A549 (cell line): ENCODE measurements at regions not wholly inside any gene's neighbourhood (a gene's known extent, or its start where the extent isn't known, plus 50 kb on each side); places are given as distances from the start of the nearest gene placed in this dataset.
"Not testable (repeated sequence)": the region's sequence is repeated elsewhere in the genome, so short reads cannot be mapped to it uniquely, and the experiment has no call there.

ENCODE experiments used
- ATAC-seq, 2 experiments: fragments of 200-7000 bp in 1 of 2; fragments of >200 bp in 1 of 2; cut with Nextera tagmentation in 1 of 2; cut with Tn5 transposase in 1 of 2; 3 replicates each; pipeline versions ENCODE4 v1.8.0 to v1.9.1; 2018 to 2020; ENCODE audit warnings: mild to moderate bottlenecking in 1 of 2, moderate library complexity in 1 of 2
- CTCF ChIA-PET: fragments of 300-600 bp; sonication (Branson Sonifier 250); formaldehyde crosslinking; extraction: SDS; loops from one replicate; lab custom pipeline; 2021; ENCODE audit warnings: antibody characterized with exemption, inconsistent platforms; lab: Yijun Ruan, JAX
- POLR2A ChIA-PET: fragments of 350-600 bp; formaldehyde crosslinking; extraction: SDS; loops from one replicate; lab custom pipeline; 2021; ENCODE audit warnings: antibody characterized with exemption, inconsistent platforms; lab: Yijun Ruan, JAX
- DNase-seq, 2 experiments: peaks; one replicate each; pipeline versions ENCODE4 v3.0.0 to v3.0.0-alpha.2; 2011 to 2016; ENCODE audit warnings: low read depth in 1 of 2, low spot score in 1 of 2
- FAIRE-seq: peaks from 2 replicates; lab custom pipeline; 2011; peaks lifted over from hg19 to GRCh38; lab: Jason Lieb, UNC
- H3K27ac ChIP-seq, 2 experiments: fragments of >200 bp; sonication (Bioruptor Twin); formaldehyde crosslinking; 3 replicates each; pipeline ENCODE4 v1.5.1; 2016 to 2017
- H3K4me1 ChIP-seq: fragments of >200 bp; sonication (Bioruptor Twin); formaldehyde crosslinking; 3 replicates; pipeline ENCODE4 v1.6.1; 2016
- H3K4me2 ChIP-seq: fragments of >200 bp; sonication (Bioruptor Twin); formaldehyde crosslinking; 3 replicates; pipeline ENCODE4 v1.6.1; 2016
- H3K4me3 ChIP-seq: fragments of >200 bp; sonication (Bioruptor Twin); formaldehyde crosslinking; 3 replicates; pipeline ENCODE4 v1.5.1; 2016
- H3K9me3 ChIP-seq: fragments of >200 bp; sonication (Bioruptor Twin); formaldehyde crosslinking; 3 replicates; pipeline ENCODE4 v1.6.1; 2016
- CBX8 ChIP-seq: fragments of 200-600 bp; sonication (generic); IDR thresholded peaks from 2 replicates; pipeline ENCODE4 v1.6.1; 2016
- CEBPB ChIP-seq, 2 experiments: fragments of >200 bp in 1 of 2; sonication (Bioruptor Twin) in 1 of 2; formaldehyde crosslinking in 1 of 2; IDR thresholded peaks; 2 replicates each; pipeline ENCODE4 v1.6.1; 2012 to 2016
- CHD2 ChIP-seq: fragments of 150-350 bp; IDR thresholded peaks from 2 replicates; pipeline ENCODE4 v1.6.1; 2014; ENCODE audit warnings: low read length; ENCODE audit not compliant: partially characterized antibody
- E2F6 ChIP-seq: IDR thresholded peaks from 2 replicates; pipeline ENCODE4 v1.6.1; 2012; ENCODE audit warnings: low read depth, borderline replicate concordance
- ELK1 ChIP-seq: fragments of 150-350 bp; IDR thresholded peaks from 2 replicates; pipeline ENCODE4 v1.6.1; 2014; ENCODE audit warnings: low read depth, mild to moderate bottlenecking, low read length
- FOSL2 ChIP-seq, 2 experiments: fragments of 450-650 bp in 1 of 2; fragments of >200 bp in 1 of 2; sonication (Bioruptor Twin) in 1 of 2; formaldehyde crosslinking; IDR thresholded peaks; 2 replicates each; pipeline versions ENCODE4 v1.5.0 to v1.6.1; 2016 to 2020; ENCODE audit warnings: mild to moderate bottlenecking in 1 of 2, moderate library complexity in 1 of 2
- MAZ ChIP-seq: fragments of 150-350 bp; IDR thresholded peaks from 2 replicates; pipeline ENCODE4 v1.6.1; 2014; ENCODE audit warnings: antibody characterized with exemption, low read depth, low read length, borderline replicate concordance
- NR3C1 ChIP-seq: fragments of >200 bp; sonication (Bioruptor Twin); formaldehyde crosslinking; IDR thresholded peaks from 3 replicates; pipeline ENCODE4 v1.6.1; 2017
- POLR2AphosphoS2 ChIP-seq: conservative IDR thresholded peaks from 2 replicates; pipeline ENCODE4 v1.6.1; 2012; ENCODE audit warnings: low read length, improper control_type of control experiment, inconsistent platforms
- RAD21 ChIP-seq, 2 experiments: fragments of >200 bp in 1 of 2; sonication (Bioruptor Twin) in 1 of 2; formaldehyde crosslinking in 1 of 2; IDR thresholded peaks in 1 of 2; conservative IDR thresholded peaks in 1 of 2; 2 replicates in 1 of 2; 3 replicates in 1 of 2; pipeline ENCODE4 v1.6.1; 2012 to 2018; ENCODE audit warnings: inconsistent platforms in 1 of 2
- RCOR1 ChIP-seq: fragments of 150-350 bp; IDR thresholded peaks from 2 replicates; pipeline ENCODE4 v1.6.1; 2014; ENCODE audit warnings: antibody characterized with exemption, low read length, low read depth
- RNF2 ChIP-seq: fragments of 200-600 bp; sonication (generic); IDR thresholded peaks from 2 replicates; pipeline ENCODE4 v1.6.1; 2016; ENCODE audit warnings: low read depth, mild to moderate bottlenecking, antibody characterized with exemption, moderate library complexity, borderline replicate concordance
- TFCP2L1 ChIP-seq: fragments of 250-450 bp; sonication (Bioruptor Pico); IDR thresholded peaks from 2 replicates; pipeline ENCODE4 v1.5.0; 2021; ENCODE audit warnings: mild to moderate bottlenecking
- USF2 ChIP-seq: fragments of 450-650 bp; IDR thresholded peaks from 2 replicates; pipeline ENCODE4 v1.6.1; 2014; ENCODE audit warnings: antibody characterized with exemption
- ZC3H11A ChIP-seq: fragments of 450-650 bp; IDR thresholded peaks from 2 replicates; pipeline ENCODE4 v1.6.1; 2014; ENCODE audit warnings: antibody characterized with exemption, mild to moderate bottlenecking
- WGBS: methylation state at CpG from one replicate; pipeline ENCODE4 v1.1.6; 2017; ENCODE audit errors: missing lambda C conversion rate; 5-methylcytosine and 5-hydroxymethylcytosine counted together

GRCh38 chr13:18971576-18972219, 209.9 kb downstream of the TUBA3C start:
- no peak for FAIRE-seq
- no peak overlapping the region for H3K27ac ChIP-seq
- ChIA-PET CTCF (no interaction called here), POLR2A (no interaction called here)
- no peak for TF ChIP-seq NR3C1
- TF ChIP-seq ELK1 = no peak
- TF ChIP-seq RCOR1 = no peak
- TF ChIP-seq CBX8 = no peak
- TF ChIP-seq TFCP2L1 (CRISPR knock-in tag) = no peak
- TF ChIP-seq ZC3H11A = no peak
- TF ChIP-seq RNF2 = no peak
- no peak for TF ChIP-seq POLR2AphosphoS2
- no peak for TF ChIP-seq FOSL2 (IDR thresholded peaks at IDR 0.05)
- TF ChIP-seq FOSL2 (CRISPR knock-in tag; IDR thresholded peaks at IDR 0.05) = no peak
- TF ChIP-seq RAD21 (conservative IDR thresholded peaks at IDR 0.05 in 1 of 2, IDR thresholded peaks at IDR 0.05 in 1 of 2) = no peak
- H3K4me1 ChIP-seq = no peaks in the 10 kb centered on the region
- no peaks in the 10 kb centered on the region for H3K9me3 ChIP-seq
- ATAC-seq = no peak
- H3K4me3 ChIP-seq = no peak overlapping the region
- no peak for DNase-seq
- 2% methylated on average over 4 of the region's 4 CpGs for WGBS
- H3K4me2 ChIP-seq = no peak overlapping the region

GRCh38 chr13:18965347-18965855, 216.2 kb downstream of the TUBA3C start:
- FAIRE-seq = no peak
- Histone ChIP-seq H3K9me3 (no peaks in the 10 kb centered on the region), H3K4me1 (no peaks in the 10 kb centered on the region), H3K4me3 (no peak overlapping the region), H3K27ac (no peak overlapping the region), H3K4me2 (no peak overlapping the region)
- ChIA-PET POLR2A (no interaction called here), CTCF (no interaction called here)
- ATAC-seq = no peak
- 25% methylated on average over 4 of the region's 14 CpGs for WGBS
- TF ChIP-seq CEBPB (IDR thresholded peaks at IDR 0.05) (no peak), ELK1 (no peak), RCOR1 (no peak), TFCP2L1 (CRISPR knock-in tag) (no peak), E2F6 (no peak), CHD2 (no peak), POLR2AphosphoS2 (no peak)
- DNase-seq = no peak

- CTCF ChIA-PET = interaction anchor here (1.2 kb wide), 1 partner anchor 622 kb away, joined by 3 read pairs; no protein-coding TSS in a partner anchor
- Histone ChIP-seq H3K27ac (no peak overlapping the region), H3K4me3 (no peak overlapping the region)
- FAIRE-seq (no peak), DNase-seq (no peak), ATAC-seq (no peak)
- no peak for TF ChIP-seq USF2
- no peak for TF ChIP-seq MAZ
- TF ChIP-seq, all 56 proteins: peak for 0
- Histone ChIP-seq H3K9me3 (no peaks in the 10 kb centered on the region), H3K4me1 (no peaks in the 10 kb centered on the region), H3K4me2 (no peak overlapping the region)
- no CpG with 5 or more reads among the region's 11 CpGs for WGBS
- POLR2A ChIA-PET = no interaction called here
These were observed 216.7 kb downstream of the TUBA3C start for GRCh38 chr13:18964942-18965341.

- CTCF ChIA-PET = interaction anchor here (1.2 kb wide), 1 partner anchor 624 kb away, joined by 3 read pairs; no protein-coding TSS in a partner anchor
- H3K4me1 ChIP-seq, H3K27ac ChIP-seq, H3K9me3 ChIP-seq, H3K4me2 ChIP-seq, H3K4me3 ChIP-seq, DNase-seq, ATAC-seq, POLR2A ChIA-PET, FAIRE-seq: not testable (repeated sequence)
- no CpG with 5 or more reads among the region's 10 CpGs for WGBS
These were observed 217.9 kb downstream of the TUBA3C start for GRCh38 chr13:18963684-18964083.
